Kidney capillary endothelial cell (primary cell): ENCODE measurements at regions not wholly inside any gene's neighbourhood (a gene's known extent, or its start where the extent isn't known, plus 50 kb on each side); places are given as distances from the start of the nearest gene placed in this dataset.
"Not testable (repeated sequence)": the region's sequence is repeated elsewhere in the genome, so short reads cannot be mapped to it uniquely, and the experiment has no call there.

Source experiments
- DNase-seq: peaks from one replicate; pipeline ENCODE4 v3.0.0-alpha.2; 2018; ENCODE audit warnings: low spot score

DNA sequence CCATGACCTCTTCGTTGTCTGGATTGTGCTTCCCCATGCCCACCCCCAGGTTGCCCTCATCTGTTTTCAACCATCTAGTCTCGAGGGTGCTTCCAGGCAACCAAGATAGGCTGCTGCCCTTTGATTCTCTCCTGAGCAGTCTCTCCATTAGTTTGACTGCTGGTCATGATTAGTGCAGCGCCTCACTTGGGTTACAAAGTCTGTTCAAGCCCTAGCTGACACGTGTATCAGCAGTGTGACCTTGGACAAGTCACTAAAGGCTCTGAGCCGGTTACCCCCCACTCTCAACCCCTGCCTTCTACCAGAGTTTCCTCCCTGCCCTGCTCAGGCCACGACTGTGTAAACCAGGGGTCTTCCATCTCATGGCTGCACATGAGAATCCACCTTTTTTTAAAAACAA is 185.3 kb upstream of the PWP1 start:
- DNase-seq: no peak

DNA sequence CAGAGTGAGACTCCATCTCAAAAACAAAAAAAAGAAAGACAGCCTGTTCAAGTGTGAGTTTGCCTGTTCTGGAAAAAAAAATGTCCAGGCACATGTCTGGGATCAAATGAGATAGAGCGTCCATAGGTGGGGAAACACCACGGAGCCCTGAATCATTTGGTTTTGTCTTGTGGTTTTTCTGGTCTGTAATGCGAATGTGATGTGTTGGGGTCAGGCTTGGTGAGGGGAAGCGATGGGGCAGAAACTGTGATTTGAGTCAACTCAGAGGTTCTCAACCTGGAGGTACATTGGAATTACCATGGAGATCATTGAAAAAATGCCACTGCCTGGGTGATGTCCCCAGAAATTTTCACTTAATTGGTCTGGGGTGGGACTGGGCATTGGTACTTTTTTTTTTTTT is 183.9 kb upstream of the PWP1 start:
- DNase-seq: no peak

DNA sequence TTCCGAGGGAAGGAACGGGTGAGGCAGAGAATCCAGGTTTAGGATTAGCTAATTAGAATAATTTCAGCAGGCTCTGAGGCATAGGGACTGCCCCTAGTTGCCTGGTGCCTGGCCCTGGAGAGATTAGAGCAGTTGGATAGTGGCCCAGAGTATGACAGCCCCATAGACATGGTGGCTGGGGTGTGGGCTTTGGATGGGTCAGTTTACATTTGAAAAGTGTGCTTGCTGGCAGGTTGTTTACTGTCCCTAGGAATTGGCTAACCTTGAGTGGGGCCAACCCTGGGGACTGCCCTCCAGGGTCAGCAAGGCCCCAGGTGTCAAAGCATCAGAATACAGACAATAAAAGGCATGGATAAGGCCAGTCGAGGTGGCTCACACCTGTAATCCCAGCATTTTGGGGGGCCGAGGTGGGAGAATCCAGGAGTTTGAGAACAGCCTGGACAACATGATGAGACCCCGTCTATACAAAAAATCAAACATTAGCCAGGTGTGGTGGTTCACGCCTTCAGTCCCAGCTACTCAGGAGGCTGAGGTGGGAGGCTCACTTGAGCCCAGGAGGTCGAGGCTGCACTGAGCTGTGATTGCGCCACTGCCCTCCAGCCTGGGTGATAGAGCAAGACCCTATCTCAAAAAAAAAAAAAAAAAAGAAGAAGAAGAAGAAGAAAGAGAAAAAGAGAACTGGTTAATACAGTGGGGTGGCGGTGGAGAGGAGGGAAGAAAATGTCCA is 182.3 kb upstream of the PWP1 start:
- DNase-seq: no peak

DNA sequence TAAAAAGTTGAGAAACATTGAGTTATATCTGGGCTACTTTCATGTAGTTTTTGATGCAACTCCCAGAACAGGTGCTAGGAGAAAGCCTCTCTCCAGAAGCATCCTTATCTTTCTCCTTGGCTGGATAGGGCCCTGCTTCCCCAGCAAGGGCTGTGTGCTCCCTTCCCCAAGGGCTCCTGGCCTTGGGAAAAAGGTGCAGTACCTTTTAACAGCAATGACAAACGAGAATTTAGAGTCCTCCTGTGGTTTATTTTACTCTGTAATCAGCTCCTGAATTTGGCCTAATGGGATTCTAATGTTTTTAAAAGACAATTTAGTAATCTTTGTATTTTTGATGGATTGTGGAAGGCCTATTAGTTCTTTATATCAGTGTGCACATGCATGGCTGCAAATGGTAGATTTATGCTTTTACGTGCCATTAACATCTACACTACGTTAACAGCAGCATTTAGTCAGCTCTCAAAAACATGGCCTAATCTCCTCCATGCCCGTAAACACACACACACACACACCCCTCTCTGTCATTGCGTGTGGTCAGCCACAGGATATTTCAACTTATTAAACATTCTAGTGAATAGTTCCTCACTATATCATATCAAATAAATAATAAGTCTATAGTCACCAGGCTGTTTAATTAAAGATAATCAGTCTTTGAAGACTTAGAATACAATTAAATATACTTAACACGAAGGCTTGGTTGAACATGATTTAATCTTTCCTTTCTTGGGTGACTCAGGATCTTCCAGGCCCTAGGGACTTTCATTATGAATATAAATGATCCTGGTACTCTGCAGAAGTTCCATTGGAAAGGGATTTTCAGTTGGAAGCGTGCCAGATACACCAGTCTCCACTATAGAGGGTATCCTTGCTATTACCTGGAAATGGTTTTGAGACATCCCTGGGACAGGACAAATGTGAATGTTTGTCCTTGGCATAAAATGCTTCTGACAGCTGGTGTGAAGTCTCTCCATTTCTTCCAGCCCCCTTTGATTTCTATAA is 181.4 kb upstream of the PWP1 start:
- no peak for DNase-seq

DNA sequence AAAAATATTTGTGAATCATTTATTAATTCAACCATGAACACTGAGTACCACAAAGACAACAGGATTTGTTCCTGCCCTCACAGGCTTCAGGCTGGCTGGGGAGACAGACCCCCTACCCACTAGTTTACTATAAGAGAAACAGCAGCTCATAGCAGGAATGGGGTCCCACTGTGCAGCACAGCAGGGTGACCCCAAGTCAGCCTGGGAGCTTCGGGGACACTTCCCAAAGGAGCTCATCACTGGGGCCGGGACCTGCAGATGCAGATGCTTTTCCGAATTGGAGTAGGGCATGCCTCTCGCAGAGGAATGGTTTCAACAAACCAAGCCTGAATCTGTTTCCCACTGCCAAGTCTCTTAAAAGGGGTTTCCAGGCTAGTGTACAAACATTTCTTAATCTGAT is 176.2 kb upstream of the PWP1 start:
- DNase-seq: no peak

DNA sequence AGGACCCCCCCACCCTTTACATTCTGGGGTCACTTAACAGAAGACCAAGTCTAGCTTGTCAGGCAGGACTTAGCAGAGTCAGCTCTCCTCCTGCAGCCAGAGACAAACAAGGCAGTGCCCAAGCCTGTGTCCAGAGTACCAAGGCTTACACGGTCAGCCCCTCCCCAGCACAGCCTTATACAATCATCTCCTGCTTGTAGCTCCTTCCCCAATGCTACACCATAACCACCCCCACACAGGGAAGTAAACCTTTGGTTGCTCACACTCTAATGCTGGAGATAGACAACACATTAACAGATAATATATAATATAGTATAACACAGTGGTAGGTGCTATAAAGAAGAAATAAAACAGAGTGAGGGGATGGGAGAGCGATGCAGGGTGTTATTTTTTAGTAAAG is 175.4 kb upstream of the PWP1 start:
- DNase-seq: no peak

DNA sequence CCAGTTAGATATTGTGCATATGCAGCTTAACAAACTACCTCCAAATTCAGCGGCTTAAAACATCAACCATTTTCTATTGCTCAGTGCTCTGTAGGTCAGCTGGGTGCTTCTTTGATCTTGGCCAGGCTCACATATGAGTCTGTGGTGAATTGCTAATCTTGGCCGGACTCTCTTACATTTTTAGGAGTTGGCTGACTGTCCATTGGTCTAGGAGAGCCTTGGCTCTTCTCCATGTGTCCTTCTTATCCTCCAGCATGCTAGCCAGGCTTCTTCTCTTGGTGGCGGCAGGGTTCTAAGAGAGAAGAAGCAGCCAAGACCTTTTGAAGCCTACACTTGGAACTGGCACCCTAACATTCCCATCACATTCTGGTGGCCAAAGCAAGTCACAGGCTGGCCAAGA is 174.3 kb upstream of the PWP1 start:
- DNase-seq: no peak

DNA sequence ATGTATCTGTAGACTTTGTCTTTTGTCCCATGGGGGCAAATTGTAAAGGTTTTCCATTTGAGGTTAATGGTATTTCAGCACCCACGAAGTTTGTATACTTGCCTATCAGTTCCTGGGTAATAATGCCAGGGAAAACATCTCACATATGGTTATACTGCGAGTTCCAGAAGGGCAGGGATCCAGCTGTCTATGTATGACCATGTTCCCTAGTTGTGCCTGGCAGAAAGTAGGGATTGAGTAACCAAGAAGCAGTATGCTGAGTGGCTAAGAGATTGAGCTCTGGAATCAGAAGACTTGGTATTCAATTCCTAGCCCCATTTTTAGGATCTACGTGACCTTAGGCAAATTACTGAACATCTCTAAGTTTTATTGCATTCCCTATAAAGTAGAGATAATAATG is 173.2 kb upstream of the PWP1 start:
- DNase-seq: no peak

DNA sequence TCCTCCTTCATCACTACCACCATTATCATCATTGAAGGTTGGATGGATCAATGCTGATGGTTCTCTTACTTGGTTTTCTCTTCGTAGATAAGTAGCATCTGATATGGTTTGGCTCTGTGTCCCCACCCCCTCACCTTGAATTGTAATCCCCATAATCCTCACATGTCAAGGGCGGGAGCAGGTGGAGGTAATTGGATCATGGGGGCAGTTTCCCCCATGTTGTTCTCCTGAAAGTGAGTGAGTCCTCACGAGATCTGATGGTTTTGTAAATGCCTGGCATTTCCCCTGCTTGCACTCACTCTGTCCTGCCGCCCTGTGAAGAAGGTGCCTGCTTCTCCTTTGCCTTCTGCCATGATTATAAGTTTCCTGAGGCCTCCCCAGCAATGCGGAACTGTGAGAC is 172.4 kb upstream of the PWP1 start:
- no peak for DNase-seq

DNA sequence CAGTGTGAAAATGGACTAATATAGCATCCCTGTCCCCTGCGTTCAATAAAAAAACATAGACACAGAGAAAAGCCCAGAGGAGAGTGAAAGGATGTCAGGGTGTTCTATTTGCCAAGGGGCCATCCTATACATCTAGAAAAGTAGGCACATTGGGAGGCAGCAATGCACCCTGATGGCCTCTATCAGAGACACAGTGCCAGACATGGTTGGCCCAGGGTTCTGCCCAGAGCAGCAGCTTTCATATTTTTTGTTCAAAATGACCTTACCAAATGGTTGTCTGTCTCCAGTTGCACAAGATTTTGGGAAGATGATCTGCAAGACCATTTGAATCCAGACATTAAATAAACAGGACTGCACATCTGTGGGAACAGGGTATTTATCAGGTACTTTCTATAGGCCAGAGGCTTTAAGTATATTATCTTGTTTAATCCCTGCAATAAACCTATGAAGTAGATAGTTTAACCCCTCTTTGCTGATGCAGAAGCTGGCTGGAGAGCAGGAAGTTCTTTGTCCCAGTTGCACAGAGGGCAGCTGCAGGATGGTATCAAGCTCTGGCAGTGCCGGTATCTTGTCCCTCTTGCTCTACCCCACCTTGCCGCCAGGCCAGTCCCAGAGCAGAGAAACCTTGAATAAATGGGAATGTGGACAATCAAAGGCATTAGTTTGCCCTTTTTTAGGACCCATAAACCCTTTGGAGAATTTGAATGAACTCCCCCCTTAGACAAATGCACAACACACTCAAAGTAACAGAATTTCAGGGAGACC is 171.8 kb upstream of the PWP1 start:
- DNase-seq: no peak

DNA sequence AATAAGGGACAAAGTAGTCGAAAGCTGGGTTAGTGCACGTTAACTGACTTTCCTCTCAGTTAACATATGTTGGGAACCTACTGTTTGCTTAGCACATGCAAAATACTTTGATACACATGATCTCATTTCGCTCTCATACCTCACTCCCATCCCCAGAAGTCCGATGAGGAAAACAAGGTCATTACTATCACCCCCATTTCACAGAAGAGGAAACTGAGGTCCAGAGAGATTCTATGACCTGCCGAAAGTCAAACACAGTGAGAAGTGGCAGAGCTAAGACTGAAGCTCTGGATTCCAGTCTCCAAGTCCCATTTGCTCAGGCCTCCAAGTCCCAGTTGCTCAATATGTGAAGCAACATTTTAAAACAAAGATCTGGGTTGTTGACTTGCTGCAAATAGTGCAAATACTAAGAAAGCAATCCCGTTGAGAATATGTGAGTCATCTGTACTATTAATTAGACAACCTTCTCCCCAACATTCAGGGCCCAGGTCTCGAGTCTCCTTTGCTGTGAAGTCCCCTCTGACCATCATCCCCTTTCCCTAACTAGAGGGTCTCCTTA is 170.6 kb upstream of the PWP1 start:
- DNase-seq: no peak

DNA sequence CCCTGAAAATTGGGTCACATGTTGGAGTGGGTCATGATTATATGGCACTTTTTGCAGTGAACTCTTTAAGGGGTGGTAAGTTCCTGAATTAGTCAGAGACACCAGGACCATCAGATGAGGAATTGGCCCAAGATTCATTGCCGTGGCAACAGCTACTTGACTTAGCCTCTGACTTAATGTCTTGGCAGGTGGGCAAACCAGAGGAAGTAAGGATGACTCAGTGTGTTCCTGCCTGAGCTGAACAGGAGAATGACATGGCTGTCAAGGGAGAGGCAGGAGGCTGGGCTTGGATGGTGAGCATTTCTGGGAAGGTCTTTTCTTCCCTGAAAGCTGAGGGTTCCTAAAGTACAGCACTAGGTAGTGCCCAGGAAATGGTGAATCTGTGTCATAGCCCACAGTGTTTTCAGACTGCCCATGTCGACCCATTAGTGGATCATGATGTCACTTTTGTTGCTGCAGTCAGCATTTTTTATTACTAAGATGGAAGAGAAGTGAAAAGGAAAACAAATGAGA is 170.1 kb upstream of the PWP1 start:
- DNase-seq: peak; percentile 98

DNA sequence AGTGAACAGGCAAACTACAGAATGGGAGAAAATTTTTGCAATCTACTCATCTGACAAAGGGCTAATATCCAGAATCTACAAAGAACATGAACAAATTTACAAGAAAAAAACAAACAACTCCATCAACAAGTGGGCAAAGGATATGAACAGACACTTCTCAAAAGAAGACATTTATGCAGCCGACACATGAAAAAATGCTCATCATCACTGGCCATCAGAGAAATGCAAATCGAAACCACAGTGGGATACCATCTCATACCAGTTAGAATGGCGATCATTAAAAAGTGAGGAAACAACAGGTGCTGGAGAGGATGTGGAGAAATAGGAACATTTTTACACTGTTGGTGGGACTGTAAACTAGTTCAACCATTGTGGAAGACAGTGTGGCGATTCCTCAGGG is 167.8 kb upstream of the PWP1 start:
- not testable (repeated sequence) for DNase-seq

DNA sequence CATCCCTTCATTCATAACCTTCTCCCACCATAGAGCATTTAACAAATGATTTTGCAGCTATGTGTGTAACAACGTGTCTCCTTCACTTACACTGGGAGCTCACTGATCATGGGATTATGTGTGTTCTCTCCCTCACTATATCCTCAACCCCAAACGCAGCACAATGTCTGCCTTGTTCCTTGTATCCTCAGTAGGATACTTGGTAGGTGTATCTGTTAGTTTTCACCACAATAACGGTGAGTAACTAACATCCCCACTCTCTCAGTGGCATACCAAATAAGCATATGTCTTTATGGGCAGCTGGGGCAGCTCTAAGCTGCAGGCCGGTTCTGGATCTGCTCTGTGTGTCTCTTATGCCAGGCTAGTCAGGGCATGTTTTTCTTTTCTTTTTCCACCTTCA is 166.7 kb upstream of the PWP1 start:
- DNase-seq: no peak

DNA sequence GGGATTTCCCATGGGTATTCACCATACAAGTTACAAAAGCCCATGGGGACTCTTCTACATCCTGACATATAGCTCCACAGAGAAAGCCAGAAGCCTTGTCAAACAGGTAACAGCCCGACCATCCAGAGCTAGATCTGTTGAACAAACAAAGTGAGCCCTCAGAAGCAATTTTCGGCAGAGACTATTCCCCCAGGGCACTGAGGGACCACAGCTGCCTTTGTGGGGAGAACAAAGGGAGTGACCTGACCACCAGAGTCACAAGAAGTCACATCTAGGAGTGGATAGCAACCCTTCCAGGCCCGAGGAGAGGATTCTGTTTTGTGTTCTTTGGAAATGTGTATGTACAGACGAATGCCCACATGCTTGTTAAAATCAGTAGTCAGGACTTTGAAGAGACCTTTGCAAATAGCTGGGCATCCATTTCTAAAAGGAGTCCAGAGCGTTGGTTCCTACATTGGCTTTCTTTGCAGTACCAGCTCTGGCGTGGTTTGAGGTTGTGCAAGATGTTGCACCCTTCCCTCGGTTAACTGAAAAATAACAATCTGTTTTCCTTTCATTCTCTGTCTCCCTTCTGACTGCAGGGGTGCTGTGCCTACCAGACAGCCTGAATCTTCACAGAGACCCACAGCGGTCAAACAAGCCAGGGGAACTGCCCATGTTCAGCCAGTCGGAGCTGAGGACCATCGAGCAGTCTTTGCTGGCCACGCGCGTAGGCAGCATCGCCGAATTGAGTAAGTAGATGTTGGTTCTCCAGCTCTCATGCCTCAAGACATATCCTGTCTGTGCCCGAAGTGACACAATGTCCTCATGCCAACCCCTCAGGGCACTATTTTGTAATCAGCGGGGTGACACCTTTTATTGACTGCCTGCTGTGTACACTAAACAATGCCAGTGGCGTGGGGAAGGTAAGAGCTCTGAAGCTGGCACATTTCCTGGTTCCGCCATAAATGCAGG is 165.4 kb upstream of the PWP1 start:
- no peak for DNase-seq

DNA sequence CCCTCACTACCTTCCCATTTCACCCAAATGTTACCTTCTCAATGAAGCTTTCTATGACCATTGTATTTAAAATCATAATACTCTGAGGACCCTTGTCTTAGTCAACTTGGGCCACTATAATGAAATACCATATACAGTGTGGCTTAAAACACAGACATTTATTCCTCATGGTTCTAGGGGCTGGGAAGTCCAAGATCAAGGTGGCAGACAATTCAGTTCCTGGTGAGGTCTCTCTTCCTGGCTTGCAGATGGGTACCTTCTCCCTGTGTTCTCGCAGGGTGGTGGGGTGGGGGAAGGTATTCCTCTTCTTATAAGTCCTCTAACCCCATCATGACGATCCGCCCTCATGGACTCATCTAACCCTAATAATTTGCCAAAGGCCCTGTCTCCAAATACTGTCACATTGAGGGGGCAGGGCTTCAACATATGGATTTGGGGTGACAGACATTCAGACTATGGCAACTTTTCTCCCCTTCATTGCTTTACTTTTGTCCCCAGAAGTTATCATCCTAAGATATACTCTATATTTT is 163.7 kb upstream of the PWP1 start:
- DNase-seq: no peak

DNA sequence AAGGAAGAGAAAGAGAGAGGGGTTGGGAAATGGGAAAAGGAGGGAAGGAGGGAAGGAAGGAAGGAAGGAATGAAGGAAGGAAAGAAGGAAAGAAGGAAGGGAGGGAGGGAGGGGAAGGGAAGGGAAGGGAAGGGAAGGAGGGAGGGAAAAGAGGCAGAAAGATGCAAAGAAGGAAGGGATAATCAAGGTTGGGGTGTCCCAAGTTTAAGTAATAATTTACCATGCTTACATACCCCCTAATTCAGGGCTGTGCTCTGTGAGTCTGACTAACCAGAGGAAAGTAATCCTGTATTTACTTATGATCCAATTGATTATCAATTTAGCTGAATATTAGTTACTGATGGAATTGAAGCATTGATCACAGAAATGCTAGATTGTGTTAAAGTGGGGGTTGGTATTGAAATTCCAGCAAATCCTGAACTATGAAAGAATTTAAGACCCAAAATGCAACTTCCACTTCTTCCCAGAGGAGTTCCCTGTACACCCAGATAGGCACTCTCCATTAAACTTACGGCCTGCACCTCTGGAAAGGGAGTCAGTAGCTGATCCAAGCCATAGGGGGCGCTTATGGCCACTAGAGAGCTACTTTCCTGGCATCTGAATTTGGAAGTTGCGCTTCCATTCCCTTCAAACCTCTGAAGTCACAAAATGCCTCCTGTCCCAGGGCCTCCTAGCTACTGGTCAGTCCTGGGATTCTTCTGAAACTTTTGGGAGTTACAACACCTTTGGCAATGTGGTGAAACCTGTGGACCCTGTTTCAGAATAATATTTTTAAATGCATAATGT is 162.7 kb upstream of the PWP1 start:
- no peak for DNase-seq

DNA sequence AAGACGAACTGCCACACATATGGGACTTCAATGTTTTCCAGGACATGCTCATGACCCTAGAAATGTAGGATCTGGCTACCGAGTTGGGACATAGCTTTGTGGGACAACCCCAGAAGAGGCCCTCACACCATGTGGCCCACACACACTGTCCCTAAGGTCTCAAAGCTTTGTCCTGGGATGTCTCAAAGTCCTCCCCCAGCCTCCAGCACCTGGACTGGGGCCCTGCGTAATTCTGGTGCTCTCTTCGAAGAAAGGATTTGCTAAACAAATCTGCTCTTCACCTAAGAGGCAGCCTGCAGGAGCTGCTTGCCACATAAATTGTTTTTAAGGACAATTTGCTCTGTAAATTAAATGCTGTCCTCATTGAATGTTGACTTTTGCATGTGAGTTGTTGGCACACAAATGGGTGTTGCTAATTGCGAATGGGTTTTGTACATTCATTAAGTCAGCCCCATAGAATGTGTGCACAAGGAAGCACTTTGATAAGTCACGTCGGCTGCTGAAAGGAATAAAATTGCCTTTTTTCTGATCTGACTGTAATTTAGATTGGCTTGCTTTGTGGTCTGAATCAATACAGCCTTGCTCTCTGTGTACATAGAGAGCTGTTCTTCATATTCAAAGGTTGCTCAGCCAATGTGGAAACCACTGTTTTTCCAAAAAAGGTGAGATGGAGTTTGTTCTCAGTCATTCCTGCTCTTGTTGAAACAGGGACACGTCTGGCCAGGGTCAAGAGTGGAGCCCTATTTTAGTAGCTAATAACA is 161.6 kb upstream of the PWP1 start:
- DNase-seq: no peak
